Breast epithelium (tissue), 4 donors: ENCODE measurements at regions not wholly inside any gene's neighbourhood (a gene's known extent, or its start where the extent isn't known, plus 50 kb on each side); places are given as distances from the start of the nearest gene placed in this dataset.

Experiments used
- DNase-seq, 2 donors: peaks; one replicate each; pipeline ENCODE4 v3.0.0-alpha.2; 2019; ENCODE audit warnings: low spot score in 2 of 2
- H3K27ac ChIP-seq, 2 donors: fragments of 200-600 bp; sonication (generic) in 1 of 2; one replicate each; pipeline ENCODE4 v1.5.1; 2016 to 2019; ENCODE audit warnings: mild to moderate bottlenecking in 1 of 2
- H3K27me3 ChIP-seq, 2 donors: fragments of 200-600 bp; sonication (generic) in 1 of 2; one replicate each; pipeline versions ENCODE4 v1.5.1 to v1.6.0; 2017 to 2019; ENCODE audit warnings: control low read depth in 1 of 2, mild to moderate bottlenecking in 1 of 2
- H3K36me3 ChIP-seq: fragments of 200-600 bp; one replicate; pipeline ENCODE4 v1.5.1; 2019
- H3K4me1 ChIP-seq, 2 donors: fragments of 200-600 bp; sonication (generic); one replicate each; pipeline ENCODE4 v1.5.1; 2016 to 2019; ENCODE audit warnings: control low read depth in 1 of 2
- H3K4me3 ChIP-seq, 3 donors: fragments of 200-600 bp; sonication (generic); 1 replicate in 2 of 3; 2 replicates in 1 of 3; pipeline ENCODE4 v1.5.1; 2016 to 2019; ENCODE audit warnings: mild to moderate bottlenecking in 3 of 3, moderate library complexity in 2 of 3
- H3K9me3 ChIP-seq, 2 donors: fragments of 200-600 bp; sonication (generic) in 1 of 2; one replicate each; pipeline ENCODE4 v1.5.1; 2016 to 2019; ENCODE audit warnings: control low read depth in 1 of 2
- CTCF ChIP-seq, 3 donors: fragments of 450-650 bp; IDR thresholded peaks; one replicate each; pipeline ENCODE4 v1.5.1; 2016 to 2017; ENCODE audit warnings: antibody characterized with exemption in 3 of 3, mild to moderate bottlenecking in 3 of 3, moderate library complexity in 3 of 3
- POLR2A ChIP-seq: fragments of 450-650 bp; IDR thresholded peaks from one replicate; pipeline ENCODE4 v1.6.1; 2016; ENCODE audit warnings: antibody characterized with exemption, mild to moderate bottlenecking, moderate library complexity
- POLR2AphosphoS5 ChIP-seq, 3 donors: sonication (generic); formaldehyde crosslinking; IDR thresholded peaks; one replicate each; pipeline ENCODE4 v1.6.1; 2017; ENCODE audit warnings: antibody characterized with exemption in 3 of 3
- intact Hi-C: fragments of 100-400 bp; cut with DNase I; formaldehyde crosslinking; loops from one replicate; pipeline ENCODE4 v1.15.1; 2023; ENCODE audit warnings: low total_unique reads

- TF ChIP-seq POLR2A (no peak), CTCF (IDR thresholded peaks at IDR 0.05) (no peak), POLR2AphosphoS5 (IDR thresholded peaks at IDR 0.05) (no peak)
- no peak overlapping the region for H3K4me3 ChIP-seq
- intact Hi-C loops = no loop called here
- no peak for DNase-seq
- no peak overlapping the region for H3K27ac ChIP-seq
- no peaks in the 10 kb centered on the region for H3K36me3 ChIP-seq
- no peaks in the 10 kb centered on the region for H3K9me3 ChIP-seq
- no peaks in the 10 kb centered on the region for H3K4me1 ChIP-seq
- H3K27me3 ChIP-seq = no peaks in the 10 kb centered on the region
These were observed 157.5 kb downstream of the CD8B2 start for GRCh38 chr2:106644623-106645022.

GRCh38 chr2:106646605-106647004, 159.4 kb downstream of the CD8B2 start:
- DNase-seq = no peak
- Histone ChIP-seq H3K36me3 (no peaks in the 10 kb centered on the region), H3K9me3 (no peaks in the 10 kb centered on the region), H3K4me1 (no peaks in the 10 kb centered on the region), H3K4me3 (no peak overlapping the region), H3K27me3 (no peaks in the 10 kb centered on the region), H3K27ac (no peak overlapping the region)
- intact Hi-C loops = no loop called here
- TF ChIP-seq CTCF (IDR thresholded peaks at IDR 0.05) = no peak
- no peak for TF ChIP-seq POLR2A
- TF ChIP-seq POLR2AphosphoS5 (IDR thresholded peaks at IDR 0.05) = no peak

- Histone ChIP-seq H3K27ac (no peak overlapping the region), H3K4me1 (no peaks in the 10 kb centered on the region), H3K4me3 (no peak overlapping the region), H3K9me3 (no peaks in the 10 kb centered on the region), H3K36me3 (no peaks in the 10 kb centered on the region), H3K27me3 (no peaks in the 10 kb centered on the region)
- TF ChIP-seq CTCF (IDR thresholded peaks at IDR 0.05) (no peak), POLR2AphosphoS5 (IDR thresholded peaks at IDR 0.05) (no peak), POLR2A (no peak)
- no peak for DNase-seq
- intact Hi-C loops = no loop called here
These were observed 162.1 kb downstream of the CD8B2 start for GRCh38 chr2:106649306-106649705.

GRCh38 chr2:106653465-106653864, 166.3 kb downstream of the CD8B2 start:
- H3K27ac ChIP-seq = no peak overlapping the region
- TF ChIP-seq POLR2A (no peak), POLR2AphosphoS5 (IDR thresholded peaks at IDR 0.05) (no peak), CTCF (IDR thresholded peaks at IDR 0.05) (no peak)
- H3K4me1 ChIP-seq = no peaks in the 10 kb centered on the region
- no peak for DNase-seq
- no peaks in the 10 kb centered on the region for H3K36me3 ChIP-seq
- H3K9me3 ChIP-seq = peaks cover 0 to 15% of the 10 kb centered on the region in 2 donors
- H3K27me3 ChIP-seq = no peaks in the 10 kb centered on the region
- H3K4me3 ChIP-seq = no peak overlapping the region
- intact Hi-C loops = no loop called here

- H3K4me3 ChIP-seq = no peak overlapping the region
- H3K9me3 ChIP-seq = peaks cover 4 to 18% of the 10 kb centered on the region in 2 donors
- H3K27me3 ChIP-seq = no peaks in the 10 kb centered on the region
- intact Hi-C loops = no loop called here
- no peak for TF ChIP-seq CTCF (IDR thresholded peaks at IDR 0.05)
- no peak for TF ChIP-seq POLR2AphosphoS5 (IDR thresholded peaks at IDR 0.05)
- TF ChIP-seq POLR2A = no peak
- H3K4me1 ChIP-seq = no peaks in the 10 kb centered on the region
- DNase-seq = no peak
- H3K27ac ChIP-seq = no peak overlapping the region
- H3K36me3 ChIP-seq = no peaks in the 10 kb centered on the region
These were observed 171.5 kb downstream of the CD8B2 start for GRCh38 chr2:106658616-106659015.
